KMS-11 (cell line): ENCODE measurements at regions not wholly inside any gene's neighbourhood (a gene's known extent, or its start where the extent isn't known, plus 50 kb on each side); places are given as distances from the start of the nearest gene placed in this dataset.

Experiments used
- H2AFZ ChIP-seq: fragments of 200-600 bp; sonication (generic); 2 replicates; pipeline ENCODE4 v1.6.1; 2016; ENCODE audit warnings: antibody characterized with exemption, mixed run types, low read depth
- H3K27ac ChIP-seq: fragments of 200-600 bp; sonication (generic); 2 replicates; pipeline ENCODE4 v1.6.1; 2016; ENCODE audit warnings: mild to moderate bottlenecking, mixed run types
- H3K27me3 ChIP-seq: fragments of 200-600 bp; sonication (generic); 2 replicates; pipeline ENCODE4 v1.6.1; 2017; ENCODE audit warnings: mild to moderate bottlenecking, low read depth, mixed run types, moderate library complexity; ENCODE audit not compliant: insufficient read depth
- H3K36me3 ChIP-seq: fragments of 200-600 bp; sonication (generic); 2 replicates; pipeline ENCODE4 v1.6.1; 2017; ENCODE audit warnings: mild to moderate bottlenecking, mixed run types; ENCODE audit not compliant: insufficient read depth
- H3K4me1 ChIP-seq: fragments of 200-600 bp; sonication (generic); 2 replicates; pipeline ENCODE4 v1.6.1; 2016; ENCODE audit warnings: mild to moderate bottlenecking, low read depth, mixed run types; ENCODE audit not compliant: poor library complexity, severe bottlenecking
- H3K4me2 ChIP-seq: fragments of 200-600 bp; sonication (generic); 2 replicates; pipeline ENCODE4 v1.7.0; 2016; ENCODE audit warnings: mild to moderate bottlenecking, mixed run types
- H3K4me3 ChIP-seq: fragments of 200-600 bp; sonication (generic); IDR thresholded peaks from 2 replicates; pipeline ENCODE4 v1.6.1; 2017; ENCODE audit warnings: low read depth, low read length, mixed read lengths; ENCODE audit not compliant: insufficient read depth
- H3K79me2 ChIP-seq: fragments of 200-600 bp; sonication (generic); 2 replicates; pipeline ENCODE4 v1.6.1; 2016; ENCODE audit warnings: low read depth, mixed run types; ENCODE audit not compliant: insufficient read depth
- H3K9ac ChIP-seq: fragments of 200-600 bp; sonication (generic); 2 replicates; pipeline ENCODE4 v1.6.1; 2016; ENCODE audit warnings: mild to moderate bottlenecking, mixed run types
- H4K20me1 ChIP-seq: fragments of 200-600 bp; sonication (generic); 2 replicates; pipeline ENCODE4 v1.6.1; 2016; ENCODE audit warnings: mild to moderate bottlenecking, mixed run types; ENCODE audit not compliant: insufficient read depth
- CTCF ChIP-seq: fragments of 200-600 bp; sonication (generic); conservative IDR thresholded peaks from 2 replicates; pipeline ENCODE4 v1.6.1; 2017; ENCODE audit warnings: low read depth, mild to moderate bottlenecking, antibody characterized with exemption, low read length, moderate library complexity, mixed read lengths

GRCh38 chr4:33407496-33407895 is 2687.3 kb downstream of the PCDH7 start:
- TF ChIP-seq CTCF: no peak
- H3K9ac ChIP-seq: no peak overlapping the region
- H3K79me2 ChIP-seq: no peaks in the 10 kb centered on the region
- no peaks in the 10 kb centered on the region for H3K27me3 ChIP-seq
- no peaks in the 10 kb centered on the region for H3K36me3 ChIP-seq
- H3K4me3 ChIP-seq: no peak overlapping the region
- no peak overlapping the region for H3K27ac ChIP-seq
- no peak overlapping the region for H3K4me2 ChIP-seq
- no peaks in the 10 kb centered on the region for H3K4me1 ChIP-seq
- H4K20me1 ChIP-seq: no peaks in the 10 kb centered on the region
- H2AFZ ChIP-seq: no peak overlapping the region

- no peak for TF ChIP-seq CTCF
- Histone ChIP-seq H3K36me3 (no peaks in the 10 kb centered on the region), H3K4me1 (no peaks in the 10 kb centered on the region), H3K27me3 (no peaks in the 10 kb centered on the region), H3K4me2 (no peak overlapping the region), H3K9ac (no peak overlapping the region), H4K20me1 (no peaks in the 10 kb centered on the region), H2AFZ (no peak overlapping the region), H3K4me3 (no peak overlapping the region), H3K27ac (no peak overlapping the region), H3K79me2 (no peaks in the 10 kb centered on the region)
These were observed 2691.0 kb downstream of the PCDH7 start for GRCh38 chr4:33411182-33411581.

GRCh38 chr4:33421887-33422286 is 2701.7 kb downstream of the PCDH7 start:
- Histone ChIP-seq H2AFZ (no peak overlapping the region), H3K4me3 (no peak overlapping the region), H3K27ac (no peak overlapping the region), H4K20me1 (no peaks in the 10 kb centered on the region), H3K36me3 (no peaks in the 10 kb centered on the region), H3K4me1 (no peaks in the 10 kb centered on the region), H3K9ac (no peak overlapping the region), H3K4me2 (no peak overlapping the region), H3K79me2 (no peaks in the 10 kb centered on the region), H3K27me3 (no peaks in the 10 kb centered on the region)
- no peak for TF ChIP-seq CTCF

GRCh38 chr4:33422656-33423055 is 2702.5 kb downstream of the PCDH7 start:
- H2AFZ ChIP-seq: no peak overlapping the region
- H3K4me1 ChIP-seq: no peaks in the 10 kb centered on the region
- no peak overlapping the region for H3K27ac ChIP-seq
- no peak overlapping the region for H3K9ac ChIP-seq
- no peaks in the 10 kb centered on the region for H3K27me3 ChIP-seq
- no peaks in the 10 kb centered on the region for H4K20me1 ChIP-seq
- H3K36me3 ChIP-seq: no peaks in the 10 kb centered on the region
- H3K4me2 ChIP-seq: no peak overlapping the region
- TF ChIP-seq CTCF: no peak
- H3K4me3 ChIP-seq: no peak overlapping the region
- H3K79me2 ChIP-seq: no peaks in the 10 kb centered on the region

GRCh38 chr4:33425936-33426335 is 2705.8 kb downstream of the PCDH7 start:
- no peak overlapping the region for H3K4me2 ChIP-seq
- no peak for TF ChIP-seq CTCF
- H3K9ac ChIP-seq: no peak overlapping the region
- H3K36me3 ChIP-seq: no peaks in the 10 kb centered on the region
- no peak overlapping the region for H3K4me3 ChIP-seq
- no peak overlapping the region for H3K27ac ChIP-seq
- H3K27me3 ChIP-seq: no peaks in the 10 kb centered on the region
- H3K4me1 ChIP-seq: no peaks in the 10 kb centered on the region
- no peaks in the 10 kb centered on the region for H3K79me2 ChIP-seq
- H4K20me1 ChIP-seq: no peaks in the 10 kb centered on the region
- H2AFZ ChIP-seq: no peak overlapping the region
